ENCODE measurements at regions not wholly inside any gene's neighbourhood (a gene's known extent, or its start where the extent isn't known, plus 50 kb on each side); places are given as distances from the start of the nearest gene placed in this dataset.

DNA sequence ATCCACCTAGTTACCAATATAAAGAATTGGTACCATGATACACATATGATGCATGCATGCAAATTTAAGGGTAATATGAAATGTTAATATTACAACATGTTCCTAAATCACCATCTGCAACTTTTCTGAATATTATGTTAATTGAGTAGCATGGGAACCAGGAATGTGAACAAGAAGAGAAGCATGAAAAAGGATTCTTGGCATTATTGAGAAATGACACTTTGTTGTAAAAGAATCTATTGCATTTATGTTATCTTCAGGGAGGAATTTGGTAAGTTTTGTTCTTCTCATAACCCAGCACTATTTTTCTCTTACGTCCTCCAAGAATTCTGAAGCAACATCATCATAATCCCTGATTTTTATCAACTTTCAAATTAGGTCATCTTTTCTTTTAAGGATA, 159.9 kb upstream of the SLC25A13 start:
- DNase-seq, result no peak

DNA sequence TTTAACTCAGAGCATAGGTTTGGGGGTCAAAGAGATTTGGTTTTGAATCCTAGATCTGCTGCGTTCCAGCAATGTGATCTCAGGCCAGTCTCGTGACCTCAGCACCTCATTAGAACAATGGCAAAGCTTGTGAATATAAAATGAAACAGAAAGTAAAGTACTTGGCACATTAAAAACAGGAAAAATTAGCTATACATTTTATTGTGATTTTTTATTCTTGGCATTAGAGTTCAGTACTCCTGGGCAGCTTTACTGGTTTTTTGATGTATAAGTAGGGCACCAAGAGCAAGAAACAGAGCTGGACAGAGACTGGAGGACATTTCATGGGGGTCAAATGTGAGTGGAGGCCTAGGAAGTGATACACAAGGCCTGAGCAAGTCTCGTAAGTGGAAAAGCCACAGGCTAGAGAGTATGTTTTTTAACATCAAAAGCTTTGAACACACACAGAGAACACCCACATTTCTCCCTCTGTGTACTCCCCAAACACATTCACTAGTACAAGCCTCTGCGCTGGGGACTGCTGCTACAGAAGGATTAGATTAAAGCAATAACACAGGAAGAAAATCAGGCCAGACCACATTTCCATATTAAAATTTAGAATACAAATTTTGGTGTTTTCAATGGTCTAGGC, 157.2 kb upstream of the SLC25A13 start:
- DNase-seq, result no peak

DNA sequence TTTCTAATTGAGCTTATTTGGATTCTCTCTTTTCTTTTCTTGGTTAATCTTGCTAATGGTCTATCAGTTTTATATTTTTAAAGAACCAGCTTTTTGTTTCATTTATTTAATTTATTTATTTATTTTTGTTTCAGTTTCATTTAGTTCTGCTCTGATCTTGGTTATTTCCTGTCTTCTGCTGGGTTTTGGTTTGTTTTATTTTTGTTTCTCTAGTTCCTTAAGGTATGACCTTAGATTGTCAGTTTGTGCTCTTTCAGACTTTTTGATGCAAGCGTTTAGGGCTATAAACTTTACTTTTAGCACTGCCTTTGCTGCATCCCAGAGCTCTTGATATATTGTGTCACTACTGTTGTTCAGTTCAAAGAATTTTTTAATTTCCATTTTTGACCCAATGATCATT, 149.7 kb upstream of the SLC25A13 start:
- no peak for DNase-seq

DNA sequence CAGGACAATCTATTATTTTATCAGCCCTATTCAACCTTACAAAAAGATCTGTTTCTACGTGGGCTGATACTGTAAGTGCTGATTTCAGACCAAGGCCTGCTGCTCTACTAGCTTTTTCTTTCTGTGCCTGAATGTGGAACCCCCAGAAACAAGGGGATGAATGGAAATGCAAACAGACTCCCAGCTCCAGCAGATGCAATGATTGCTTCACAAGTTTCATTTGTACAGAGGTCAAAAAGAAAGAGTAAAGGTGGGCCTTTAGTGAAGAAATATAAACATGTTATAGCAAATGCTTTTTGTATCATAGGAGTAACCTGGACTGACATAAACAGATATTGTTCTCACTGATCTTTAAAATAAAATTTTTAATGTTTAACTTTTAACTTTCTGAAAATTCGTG, 130.2 kb upstream of the SLC25A13 start:
- no peak for DNase-seq

DNA sequence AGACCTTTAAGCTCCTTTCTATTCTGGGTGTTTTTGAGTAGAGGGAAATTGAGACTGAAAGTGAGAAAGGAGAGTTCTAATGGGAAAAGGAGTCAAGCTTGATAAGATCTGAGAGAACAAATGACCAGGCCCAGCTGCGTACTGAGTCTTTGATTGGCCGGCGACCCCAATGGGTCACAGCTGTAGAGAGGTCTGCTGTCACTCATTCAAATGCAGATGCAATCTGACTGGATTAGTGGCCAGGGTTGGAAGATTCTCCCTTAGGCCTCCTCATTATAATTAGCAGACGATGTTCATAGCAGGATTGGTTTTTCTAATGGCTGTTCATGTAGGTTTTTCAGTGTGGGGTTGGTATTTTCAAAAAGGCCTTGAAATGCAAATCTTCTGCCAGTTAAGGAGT, 127.2 kb upstream of the SLC25A13 start:
- no peak for DNase-seq

DNA sequence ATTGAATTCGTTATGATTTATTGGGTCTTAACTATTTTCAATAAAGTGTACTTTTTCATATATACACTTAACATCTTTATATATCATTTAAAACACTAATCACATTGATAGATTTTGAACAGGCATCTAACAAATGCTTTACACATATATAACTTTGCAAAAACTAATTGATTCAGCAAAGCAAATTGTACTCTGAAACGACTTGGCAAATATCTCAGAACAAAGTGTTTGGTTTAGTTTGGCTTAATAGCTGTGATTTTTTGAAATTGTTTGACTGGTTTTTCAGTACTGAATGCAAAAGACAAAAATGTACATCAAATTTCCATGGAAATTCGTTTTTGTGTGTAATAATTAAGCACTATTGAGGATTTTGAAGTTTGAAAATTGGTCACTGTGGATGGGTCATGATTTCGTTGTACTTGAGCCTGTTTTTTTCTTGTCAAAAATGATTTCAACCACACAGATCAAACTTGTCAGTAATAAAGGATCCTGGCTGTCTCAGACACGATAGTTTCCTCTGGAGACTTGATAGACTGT, 125.3 kb upstream of the SLC25A13 start:
- no peak for DNase-seq

DNA sequence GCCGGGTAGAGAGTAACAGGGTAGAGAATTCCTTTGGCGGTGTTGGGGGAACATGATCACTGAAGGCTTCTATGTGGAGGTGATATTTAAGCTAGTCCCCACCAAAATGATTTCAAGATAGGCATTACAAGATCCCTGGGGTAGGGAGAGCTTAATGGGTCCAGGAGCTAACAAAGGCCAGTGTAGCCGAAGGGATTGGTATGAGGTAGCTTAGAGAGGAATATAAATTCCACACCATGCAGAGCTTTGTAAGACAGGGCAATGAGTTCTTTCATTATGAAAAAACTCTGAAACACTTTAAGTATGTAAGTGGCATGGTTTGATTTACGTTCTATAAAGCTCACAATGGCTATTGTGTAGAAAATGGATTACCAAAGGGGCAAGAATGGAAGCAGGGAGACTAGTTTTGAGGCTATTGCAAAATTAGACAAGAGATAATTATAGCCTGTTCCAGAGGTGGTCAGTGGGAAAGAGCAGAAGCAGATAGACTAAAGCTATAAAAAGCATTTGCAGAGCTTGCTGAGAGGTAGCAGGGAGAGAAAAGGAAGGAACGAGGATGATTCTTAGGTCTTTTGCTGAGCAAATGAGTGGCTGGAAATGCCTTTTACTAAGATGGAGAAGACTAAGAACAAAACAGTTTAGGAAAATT, 119.7 kb upstream of the SLC25A13 start:
- DNase-seq, result no peak

DNA sequence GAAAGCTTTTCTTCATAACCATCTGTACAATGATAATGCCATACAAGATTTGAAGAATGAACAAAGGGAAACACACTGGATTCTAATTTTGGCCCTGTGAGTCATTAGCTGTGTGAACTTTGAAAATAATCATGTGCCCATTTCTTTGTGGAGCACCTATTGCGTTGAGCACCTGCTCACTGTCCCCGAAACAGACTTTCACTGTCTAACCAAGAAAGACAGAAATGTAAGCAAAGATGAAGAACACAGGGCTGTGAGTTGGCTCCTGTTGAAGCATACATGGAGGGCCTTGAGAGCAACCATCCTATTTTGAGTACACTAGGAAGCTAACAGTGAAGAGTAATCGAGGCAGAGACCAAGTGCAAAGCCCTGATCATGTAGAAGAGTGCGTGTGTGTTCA, 118.4 kb upstream of the SLC25A13 start:
- no peak for DNase-seq

DNA sequence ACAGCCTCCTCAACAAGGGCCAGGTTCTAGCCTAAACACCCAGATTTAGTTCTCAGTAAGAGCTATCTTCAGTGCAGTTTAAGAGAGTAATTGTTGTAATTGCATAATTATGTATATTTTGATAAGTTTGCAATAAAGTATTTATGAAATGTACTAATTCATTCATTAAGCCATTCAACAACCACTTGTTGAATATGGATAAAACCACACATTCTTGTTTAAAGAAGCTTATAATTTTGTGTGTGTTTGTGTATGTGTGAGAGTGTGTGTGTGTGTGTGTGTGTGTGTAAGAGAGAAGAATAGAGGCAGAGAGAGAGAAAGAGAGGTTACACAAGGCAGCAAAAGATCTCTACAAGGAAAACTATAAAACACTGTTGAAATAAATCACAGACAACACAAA, 115.0 kb upstream of the SLC25A13 start:
- no peak for DNase-seq

DNA sequence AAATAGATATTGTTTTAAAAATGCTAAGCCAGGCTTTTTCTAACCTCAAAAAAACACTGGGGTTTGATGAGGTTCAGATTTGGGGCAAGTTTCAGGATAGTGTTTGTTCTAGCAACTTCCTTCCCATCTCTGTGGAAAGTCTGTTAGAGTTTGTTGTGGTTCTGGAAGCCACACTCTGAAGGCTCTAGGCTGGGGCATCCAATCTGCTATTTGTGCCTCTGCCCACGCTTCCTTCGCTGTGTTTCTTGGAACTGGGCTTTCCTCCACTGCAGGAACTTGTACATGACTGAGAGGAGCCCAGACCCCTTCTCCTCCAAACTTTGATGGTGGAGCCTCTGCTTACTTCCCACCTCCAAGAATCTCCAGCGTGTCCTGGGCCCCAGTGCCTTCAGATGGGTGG, 108.5 kb upstream of the SLC25A13 start:
- no peak for DNase-seq

DNA sequence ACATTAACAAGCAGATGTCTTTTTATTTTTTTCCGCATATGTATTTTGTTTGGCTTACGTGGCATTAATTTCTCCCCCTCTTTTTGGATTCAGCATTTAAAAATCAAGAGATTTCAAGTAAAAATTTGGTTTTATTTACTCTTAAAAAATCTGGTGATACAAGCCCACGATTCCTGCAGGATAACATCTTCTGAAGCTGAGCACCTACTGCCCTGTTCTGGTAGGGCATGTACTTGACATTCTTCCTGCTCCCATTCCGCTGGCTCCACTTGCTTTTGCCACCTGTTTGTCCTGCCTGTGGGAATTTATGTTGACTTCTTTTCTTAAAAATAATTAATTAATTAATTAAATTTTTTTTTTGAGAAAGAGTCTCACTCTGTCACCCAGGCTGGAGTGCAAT, 105.2 kb upstream of the SLC25A13 start:
- no peak for DNase-seq

DNA sequence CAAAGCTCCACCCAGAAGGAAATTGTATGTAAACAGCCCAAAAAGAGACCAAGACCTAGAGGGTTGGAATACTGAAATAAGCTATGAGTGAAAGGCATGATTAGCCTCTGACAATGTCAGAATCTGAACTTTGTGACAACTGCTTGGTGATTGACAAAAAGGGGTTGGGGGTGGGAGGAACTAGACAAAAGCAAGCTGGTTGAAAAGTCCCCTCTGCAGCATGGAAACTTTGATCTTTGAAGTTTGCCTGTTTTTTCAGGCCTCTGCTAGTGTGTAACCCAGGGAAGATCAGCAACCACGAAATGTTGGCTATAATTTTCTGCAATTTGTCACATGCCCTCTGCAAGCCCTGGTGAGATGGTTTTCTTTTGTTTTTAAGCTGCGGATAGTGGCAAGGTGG, 104.8 kb upstream of the SLC25A13 start:
- DNase-seq, result no peak

DNA sequence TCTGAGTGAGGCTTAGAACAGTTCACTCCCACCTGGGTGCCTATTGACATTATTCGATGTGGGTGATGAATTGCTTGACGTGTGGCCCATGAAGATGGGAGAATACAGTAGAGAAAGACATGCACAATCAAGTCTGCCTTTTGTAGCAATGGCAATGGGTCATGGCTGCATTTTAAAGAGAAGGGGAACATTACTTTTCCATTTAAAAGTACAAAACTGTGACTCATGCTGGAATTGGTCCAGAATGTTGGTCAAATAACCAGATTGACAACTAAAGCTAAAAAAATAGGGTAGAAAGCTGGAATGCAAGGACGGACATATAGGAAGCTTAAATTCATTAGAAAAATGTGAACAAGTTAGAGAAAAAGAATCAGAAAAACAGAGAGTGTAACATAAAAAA, 104.1 kb upstream of the SLC25A13 start:
- DNase-seq, result no peak

DNA sequence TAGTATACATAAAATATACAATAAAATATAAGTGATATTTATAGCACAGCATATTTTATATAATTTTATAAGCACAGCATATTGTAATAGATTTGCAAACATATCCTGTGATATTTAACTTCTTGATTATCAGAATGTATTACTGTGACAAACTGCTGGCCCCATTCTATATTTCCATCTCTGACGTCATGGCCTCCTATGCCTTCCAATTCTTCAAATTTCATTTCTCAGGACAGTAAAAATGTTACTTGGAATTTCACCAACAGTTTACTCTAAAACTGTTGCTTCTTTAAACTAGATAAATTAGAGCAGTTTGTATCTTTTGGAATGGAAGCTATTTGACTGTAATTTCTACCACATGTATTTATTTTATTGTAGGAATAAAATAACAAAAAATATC, 102.5 kb upstream of the SLC25A13 start:
- no peak for DNase-seq

DNA sequence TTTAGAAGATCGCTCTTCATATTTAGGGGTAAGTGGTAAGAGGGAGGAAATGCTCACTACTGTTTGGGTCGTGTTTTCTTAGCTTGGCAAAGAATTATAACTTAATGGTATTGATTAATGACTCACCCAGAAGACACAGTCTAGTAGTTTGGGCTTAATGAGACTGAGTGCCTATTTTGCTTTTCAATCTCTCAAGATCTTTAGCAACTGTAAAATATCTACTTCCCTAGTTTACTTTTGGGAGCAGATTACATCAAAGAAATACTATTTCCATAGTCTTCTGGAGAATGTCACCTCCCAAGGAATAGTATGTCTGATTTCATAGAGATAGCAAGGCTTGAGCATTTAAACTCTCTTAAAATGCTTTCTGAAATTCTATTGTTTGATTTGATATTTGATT, 100.5 kb upstream of the SLC25A13 start:
- DNase-seq, result no peak

DNA sequence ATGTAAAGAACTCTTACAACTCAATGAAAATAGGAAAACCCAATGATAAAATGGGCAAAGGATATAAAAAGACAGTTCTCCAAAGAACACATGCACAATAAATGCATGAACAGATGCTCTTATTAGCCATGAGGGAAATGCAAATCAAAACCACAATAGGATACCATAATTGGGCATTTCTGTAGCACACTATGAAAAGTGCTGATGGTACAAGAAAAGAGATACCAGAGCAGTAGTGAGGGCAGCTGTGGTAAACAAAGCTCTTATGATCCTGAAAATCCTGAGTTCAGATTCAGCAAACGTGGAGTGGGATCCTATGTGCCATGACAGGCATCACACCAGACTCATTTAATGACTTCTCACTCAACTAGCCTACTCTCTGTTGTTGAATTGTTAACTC, 96.7 kb upstream of the SLC25A13 start:
- no peak for DNase-seq

DNA sequence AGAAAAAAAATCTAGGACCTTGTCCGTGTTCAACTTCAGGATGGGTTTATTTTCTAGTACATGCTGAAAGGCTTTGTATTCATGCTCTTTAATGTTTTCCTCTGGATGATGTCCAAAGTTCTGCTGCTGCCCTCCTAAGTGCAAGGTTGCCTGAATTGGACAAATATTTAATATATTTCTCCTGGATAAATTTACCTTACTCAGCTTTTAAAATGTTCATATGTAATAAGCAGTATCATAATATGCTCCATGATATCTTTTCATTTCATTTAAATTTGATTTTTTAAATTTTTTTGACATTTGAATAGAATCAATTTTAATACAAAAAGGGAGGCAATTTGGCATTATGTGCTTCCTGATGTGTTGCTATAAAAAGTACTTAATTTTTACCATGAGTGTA, 95.9 kb upstream of the SLC25A13 start:
- no peak for DNase-seq

DNA sequence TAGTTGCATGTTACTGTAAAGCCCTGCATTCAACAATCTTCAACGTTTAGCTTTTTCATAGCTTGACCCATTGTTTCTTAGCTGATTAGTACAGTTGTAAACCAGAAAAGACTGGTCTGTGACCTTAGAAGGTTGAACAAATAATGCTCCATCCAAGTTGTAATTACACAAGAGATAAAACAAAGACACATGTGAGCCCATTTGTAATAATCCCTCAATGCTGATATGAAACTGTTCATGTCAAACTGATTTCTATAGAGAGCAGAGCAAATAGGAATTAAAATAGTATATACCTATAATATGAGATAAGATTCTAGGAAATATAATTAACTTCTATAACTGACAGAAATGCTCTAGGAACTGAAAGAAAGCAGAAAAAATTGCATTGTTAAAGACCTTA, 94.7 kb upstream of the SLC25A13 start:
- no peak for DNase-seq

DNA sequence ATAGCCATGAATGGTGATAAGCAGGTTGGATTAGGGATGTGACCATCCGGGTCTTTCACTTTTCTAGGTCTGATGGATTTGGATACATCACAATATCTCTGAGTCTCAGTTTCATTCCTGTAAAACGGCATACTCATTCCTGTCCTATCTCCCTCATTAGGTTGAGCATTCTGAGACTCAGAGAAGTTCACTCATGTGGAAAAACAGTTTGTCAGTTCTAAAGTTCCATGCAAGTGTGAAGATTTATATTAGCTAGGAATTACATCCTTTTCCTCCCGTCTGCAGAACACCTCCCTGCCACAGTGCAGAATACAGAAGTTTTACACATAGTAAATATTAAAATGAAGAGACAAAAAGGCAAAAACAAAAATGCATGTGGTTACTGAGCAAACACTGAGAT, 94.2 kb upstream of the SLC25A13 start:
- DNase-seq, result peak; percentile 8

DNA sequence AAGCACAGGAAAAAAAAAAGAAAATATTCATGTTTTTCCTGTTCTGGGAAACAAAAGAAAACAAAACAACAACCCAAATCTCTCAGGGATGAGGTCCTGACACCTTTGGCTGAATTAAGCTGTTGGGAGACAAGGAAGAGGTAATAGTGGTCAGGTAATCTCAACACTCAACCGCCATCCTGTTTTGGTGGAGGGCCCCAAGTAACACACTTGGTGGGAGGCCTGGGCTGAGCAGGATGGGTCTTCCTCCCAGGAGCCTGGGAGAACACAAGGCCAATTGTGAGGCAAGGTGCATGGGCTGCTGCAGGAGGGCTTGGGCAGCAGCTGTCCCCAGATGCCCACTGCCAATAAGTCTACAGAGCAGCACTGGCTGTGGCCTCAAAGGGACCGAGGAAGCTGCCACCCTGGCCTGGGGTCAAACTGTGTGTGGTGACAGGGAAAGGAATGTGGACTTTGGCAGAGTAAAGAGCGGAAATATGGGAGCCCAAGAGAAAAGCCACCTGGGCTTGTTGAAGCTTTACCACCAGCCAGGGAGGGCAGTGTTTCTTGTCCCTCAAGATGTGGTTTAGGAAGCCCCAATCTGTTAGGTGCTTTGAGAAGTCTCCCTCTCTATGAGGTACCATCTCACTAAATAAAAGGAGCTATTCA, 93.5 kb upstream of the SLC25A13 start:
- DNase-seq, result no peak

DNA sequence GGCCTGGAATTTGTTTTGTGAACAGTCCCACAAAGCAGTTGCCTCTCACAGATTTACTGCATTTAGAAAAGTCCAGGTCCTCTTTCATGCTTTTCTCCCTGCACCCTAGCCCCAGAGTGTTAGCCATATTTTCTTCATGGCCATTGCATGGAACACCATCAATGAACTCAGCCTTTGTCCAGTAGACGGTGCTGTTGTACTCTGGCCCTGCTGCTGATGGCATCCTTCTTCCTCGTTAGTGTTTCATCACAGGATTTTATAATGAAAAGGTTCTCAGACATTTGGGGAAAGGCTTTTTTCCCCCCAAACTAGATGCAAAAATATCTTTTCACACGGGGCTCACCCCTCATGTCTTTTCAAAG, 93.0 kb upstream of the SLC25A13 start:
- DNase-seq, result no peak

DNA sequence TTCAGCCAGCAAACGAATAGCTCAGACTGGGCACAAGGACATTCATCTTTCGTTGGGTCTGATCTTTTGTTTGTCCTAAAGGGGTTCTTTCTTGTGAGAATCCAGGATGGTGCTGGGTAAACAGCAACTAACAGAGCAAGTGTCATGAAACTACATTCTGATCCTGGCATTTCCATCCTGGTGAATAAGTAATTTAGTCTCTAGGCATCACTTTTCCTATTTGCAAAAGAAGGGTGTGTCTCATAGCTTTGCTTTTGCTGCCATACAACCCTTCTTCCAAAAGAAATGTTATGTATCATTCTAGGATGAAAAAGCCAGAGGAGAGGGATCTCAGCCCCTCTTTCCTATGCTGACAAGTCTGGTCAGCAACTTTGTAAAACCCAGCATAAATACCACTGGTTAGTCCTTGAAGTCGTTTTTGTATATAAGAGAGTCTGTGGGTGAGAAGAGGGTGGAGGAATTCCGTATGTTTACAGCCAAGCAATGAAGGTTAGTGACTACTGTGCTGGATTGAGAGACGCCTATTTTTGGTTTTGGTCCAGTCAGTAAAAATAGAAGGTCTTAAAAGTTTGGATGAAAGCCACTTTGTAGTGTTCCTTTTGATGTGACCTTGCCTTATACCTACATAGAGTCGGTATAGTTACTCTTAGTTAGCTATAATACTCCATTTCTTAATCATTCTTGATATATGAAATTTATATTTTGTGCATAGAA, 88.4 kb upstream of the SLC25A13 start:
- DNase-seq, result no peak

DNA sequence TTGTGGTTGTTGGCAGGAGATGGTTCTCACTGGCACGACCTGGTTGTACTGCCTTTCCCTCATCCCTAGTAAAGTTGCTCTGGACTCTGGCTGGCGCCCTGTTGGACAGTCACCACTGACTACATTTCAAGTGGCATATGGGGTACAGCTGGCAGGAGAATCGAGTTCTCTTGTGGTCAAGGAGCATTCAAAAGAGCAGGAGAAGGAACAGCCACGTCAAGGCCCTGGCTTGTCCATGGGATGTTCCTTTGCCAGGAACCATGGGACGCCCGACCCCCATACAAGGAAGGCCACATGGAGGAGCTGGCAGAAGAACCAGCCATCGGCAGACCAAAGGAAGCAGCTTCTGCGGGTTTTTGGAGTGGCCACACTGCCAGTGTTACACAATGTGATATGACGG, 87.0 kb upstream of the SLC25A13 start:
- no peak for DNase-seq

DNA sequence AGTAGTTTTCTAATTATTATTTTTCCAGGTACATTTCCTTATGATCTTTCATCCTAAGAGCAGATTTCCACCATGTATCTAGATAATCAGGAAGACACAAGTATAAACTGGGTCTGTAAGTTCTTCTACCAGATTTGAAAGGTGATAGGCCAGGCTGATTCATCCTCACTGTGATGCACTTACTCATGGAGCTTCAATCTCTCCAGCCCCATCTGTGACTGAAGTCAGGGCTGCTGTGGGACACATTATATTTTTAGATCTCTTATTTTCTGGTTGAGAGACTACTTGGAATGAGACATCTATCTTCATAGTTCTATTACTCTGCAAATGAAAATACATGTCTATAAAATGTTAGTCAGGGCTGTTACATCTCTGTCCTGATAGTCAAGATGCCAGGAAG, 85.5 kb upstream of the SLC25A13 start:
- DNase-seq, result peak; percentile 86

Measured in kidney glomerular epithelial cell (primary cell).